GM23248 (cell line): ENCODE measurements at regions not wholly inside any gene's neighbourhood (a gene's known extent, or its start where the extent isn't known, plus 50 kb on each side); places are given as distances from the start of the nearest gene placed in this dataset.

Source experiments
- EZH2 ChIP-seq: fragments of 200-600 bp; sonication (generic); IDR thresholded peaks from 2 replicates; pipeline ENCODE4 v1.6.1; 2018; ENCODE audit warnings: antibody characterized with exemption, mild to moderate bottlenecking; ENCODE audit not compliant: insufficient read depth, poor library complexity, severe bottlenecking
- EZH2phosphoT487 ChIP-seq: fragments of 200-600 bp; sonication (generic); IDR thresholded peaks from 2 replicates; pipeline ENCODE4 v1.6.1; 2018; ENCODE audit warnings: antibody characterized with exemption, moderate library complexity, mild to moderate bottlenecking, low read depth; ENCODE audit not compliant: insufficient read depth

- TF ChIP-seq EZH2 (no peak), EZH2phosphoT487 (no peak)
Observed at GRCh38 chr3:63159764-63160163, 118.3 kb upstream of the SYNPR start.
